PC-3 (cell line): ENCODE measurements at regions not wholly inside any gene's neighbourhood (a gene's known extent, or its start where the extent isn't known, plus 50 kb on each side); places are given as distances from the start of the nearest gene placed in this dataset.

Source experiments
- ATAC-seq: fragments of 200-7000 bp; cut with Tn5 transposase; 2 replicates; pipeline ENCODE4 v1.9.1; 2020; ENCODE audit warnings: mild to moderate bottlenecking, moderate library complexity
- BruUV-seq: library from RNA; stranded (reverse); fragments of 400-500 nt; replicated peaks from 2 replicates; lab custom pipeline; 2021; lab: Mats Ljungman, UMichigan
- CTCF ChIA-PET: fragments of 300-600 bp; sonication (Branson Sonifier 250); formaldehyde crosslinking; loops from one replicate; lab custom pipeline; 2022; ENCODE audit warnings: antibody characterized with exemption; lab: Charles Lee
- POLR2A ChIA-PET: fragments of 300-600 bp; sonication (Branson Sonifier 250); formaldehyde crosslinking; loops from one replicate; lab custom pipeline; 2022; ENCODE audit warnings: antibody characterized with exemption; ENCODE audit not compliant: unreplicated experiment; lab: Charles Lee
- DNase-seq: peaks from one replicate; pipeline ENCODE4 v3.0.0-alpha.2; 2015
- H2AFZ ChIP-seq: fragments of 300-600 bp; sonication (generic); 2 replicates; pipeline ENCODE4 v1.6.0; 2016; ENCODE audit warnings: antibody characterized with exemption, low read length
- H3F3A ChIP-seq: fragments of 300-600 bp; sonication (generic); one replicate; pipeline ENCODE4 v1.6.0; 2017; ENCODE audit warnings: antibody characterized with exemption, low read length, control low read depth, mild to moderate bottlenecking; ENCODE audit not compliant: unreplicated experiment
- H3K27ac ChIP-seq: fragments of 300-600 bp; sonication (generic); 2 replicates; pipeline ENCODE4 v1.5.1; 2016; ENCODE audit warnings: mild to moderate bottlenecking, low read length
- H3K27me3 ChIP-seq: fragments of 300-600 bp; sonication (generic); 2 replicates; pipeline ENCODE4 v1.6.1; 2016; ENCODE audit warnings: low read length, mixed read lengths
- H3K36me3 ChIP-seq: fragments of 300-600 bp; sonication (generic); 2 replicates; pipeline ENCODE4 v1.6.1; 2016; ENCODE audit warnings: low read depth, mixed run types, low read length, mixed read lengths
- H3K4me1 ChIP-seq: fragments of 300-600 bp; sonication (generic); 2 replicates; pipeline ENCODE4 v1.5.1; 2016; ENCODE audit warnings: low read length; ENCODE audit not compliant: insufficient read depth
- H3K4me2 ChIP-seq: fragments of 300-600 bp; sonication (generic); 2 replicates; pipeline ENCODE4 v1.6.0; 2016; ENCODE audit warnings: low read length
- H3K4me3 ChIP-seq: fragments of 300-600 bp; sonication (generic); 2 replicates; pipeline ENCODE4 v1.5.1; 2016; ENCODE audit warnings: mild to moderate bottlenecking, low read length, mixed read lengths
- H3K79me2 ChIP-seq: fragments of 300-600 bp; sonication (generic); 2 replicates; pipeline ENCODE4 v1.6.1; 2017; ENCODE audit warnings: low read length, mixed read lengths
- H3K9ac ChIP-seq: fragments of 300-600 bp; sonication (generic); 2 replicates; pipeline ENCODE4 v1.6.0; 2016; ENCODE audit warnings: mild to moderate bottlenecking, low read length
- H3K9me2 ChIP-seq: fragments of 300-600 bp; sonication (generic); replicated peaks from 2 replicates; pipeline ENCODE4 v1.6.1; 2016; ENCODE audit warnings: mixed run types, low read length, mixed read lengths
- H3K9me3 ChIP-seq: fragments of 300-600 bp; sonication (generic); 2 replicates; pipeline ENCODE4 v1.6.1; 2016; ENCODE audit warnings: low read length, mixed read lengths
- H4K20me1 ChIP-seq: fragments of 300-600 bp; sonication (generic); 2 replicates; pipeline ENCODE4 v1.6.1; 2016; ENCODE audit warnings: low read length, mixed read lengths
- CTCF ChIP-seq: fragments of 300-600 bp; sonication (generic); conservative IDR thresholded peaks from 2 replicates; pipeline ENCODE4 v1.5.1; 2017; ENCODE audit warnings: antibody characterized with exemption, low read depth, mild to moderate bottlenecking, low read length
- EZH2 ChIP-seq: fragments of 300-600 bp; sonication (generic); IDR thresholded peaks from one replicate; pipeline ENCODE4 v1.6.1; 2017; ENCODE audit warnings: antibody characterized with exemption, mild to moderate bottlenecking, low read length; ENCODE audit not compliant: unreplicated experiment
- EZH2phosphoT487 ChIP-seq: fragments of 300-600 bp; sonication (generic); IDR thresholded peaks from 2 replicates; pipeline ENCODE4 v1.6.1; 2018; ENCODE audit warnings: mild to moderate bottlenecking, antibody characterized with exemption, low read length, borderline replicate concordance
- intact Hi-C: fragments of 100-400 bp; cut with micrococcal nuclease; formaldehyde crosslinking; loops from 2 replicates; pipeline ENCODE4 v1.9.0; 2023

GRCh38 chr16:9479008-9479407 is 387.6 kb downstream of the HAPSTR1 start:
- Histone ChIP-seq H2AFZ (no peak overlapping the region), H3F3A (no peaks in the 10 kb centered on the region), H3K9me3 (no peaks in the 10 kb centered on the region), H3K36me3 (no peaks in the 10 kb centered on the region), H3K27me3 (no peaks in the 10 kb centered on the region), H3K9me2 (no peaks in the 10 kb centered on the region), H3K4me3 (no peak overlapping the region), H4K20me1 (no peaks in the 10 kb centered on the region), H3K4me2 (no peak overlapping the region), H3K9ac (no peak overlapping the region), H3K79me2 (no peaks in the 10 kb centered on the region), H3K4me1 (no peaks in the 10 kb centered on the region), H3K27ac (no peak overlapping the region)
- ATAC-seq (no peak), DNase-seq (no peak)
- intact Hi-C loops = no loop called here
- CTCF ChIA-PET = no interaction called here
- TF ChIP-seq CTCF = peak; percentile 23; the same call in 1 of the 2 replicates
- no peak for TF ChIP-seq EZH2phosphoT487
- TF ChIP-seq EZH2 = no peak
- no TSS peak for BruUV-seq
- POLR2A ChIA-PET = no interaction called here

GRCh38 chr16:9480503-9480902 is 389.1 kb downstream of the HAPSTR1 start:
- DNase-seq (no peak), ATAC-seq (no peak)
- POLR2A ChIA-PET = no interaction called here
- Histone ChIP-seq H3K9me2 (no peaks in the 10 kb centered on the region), H3K27me3 (no peaks in the 10 kb centered on the region), H3K4me2 (no peak overlapping the region), H2AFZ (no peak overlapping the region), H3F3A (no peaks in the 10 kb centered on the region), H3K27ac (no peak overlapping the region), H4K20me1 (no peaks in the 10 kb centered on the region), H3K9ac (no peak overlapping the region), H3K4me1 (no peaks in the 10 kb centered on the region), H3K9me3 (no peaks in the 10 kb centered on the region), H3K79me2 (no peaks in the 10 kb centered on the region), H3K36me3 (no peaks in the 10 kb centered on the region), H3K4me3 (no peak overlapping the region)
- TF ChIP-seq EZH2 (no peak), EZH2phosphoT487 (no peak), CTCF (no peak)
- no TSS peak for BruUV-seq
- CTCF ChIA-PET = no interaction called here
- intact Hi-C loops = no loop called here

GRCh38 chr16:9481747-9482730 is 390.6 kb downstream of the HAPSTR1 start:
- no peak overlapping the region for H3K4me2 ChIP-seq
- BruUV-seq = no TSS peak
- no peaks in the 10 kb centered on the region for H3K79me2 ChIP-seq
- H3K4me3 ChIP-seq = no peak overlapping the region
- ATAC-seq (no peak), DNase-seq (no peak)
- intact Hi-C loops = no loop called here
- TF ChIP-seq EZH2 (no peak), CTCF (no peak)
- no peaks in the 10 kb centered on the region for H3K27me3 ChIP-seq
- H3F3A ChIP-seq = no peaks in the 10 kb centered on the region
- H3K27ac ChIP-seq = no peak overlapping the region
- no peaks in the 10 kb centered on the region for H3K36me3 ChIP-seq
- H3K4me1 ChIP-seq = no peaks in the 10 kb centered on the region
- no peaks in the 10 kb centered on the region for H4K20me1 ChIP-seq
- POLR2A ChIA-PET = no interaction called here
- CTCF ChIA-PET = no interaction called here
- no peaks in the 10 kb centered on the region for H3K9me3 ChIP-seq
- H2AFZ ChIP-seq = no peak overlapping the region
- no peak overlapping the region for H3K9ac ChIP-seq
- no peaks in the 10 kb centered on the region for H3K9me2 ChIP-seq
